SK-N-SH treated with all-trans-retinoic acid at 6 μM for 48 hours (cell line): ENCODE measurements at regions not wholly inside any gene's neighbourhood (a gene's known extent, or its start where the extent isn't known, plus 50 kb on each side); places are given as distances from the start of the nearest gene placed in this dataset.
"Not testable (repeated sequence)": the region's sequence is repeated elsewhere in the genome, so short reads cannot be mapped to it uniquely, and the experiment has no call there.

Source experiments
- ARNTL ChIP-seq: fragments of 450-650 bp; formaldehyde crosslinking; IDR thresholded peaks from 2 replicates; pipeline ENCODE4 v1.5.0; 2020; ENCODE audit warnings: low read depth, mild to moderate bottlenecking, moderate library complexity, borderline replicate concordance
- BACH2 ChIP-seq: fragments of 250-450 bp; sonication (Bioruptor Pico); IDR thresholded peaks from 2 replicates; pipeline ENCODE4 v1.9.0; 2021; ENCODE audit warnings: mild to moderate bottlenecking, borderline replicate concordance
- GLIS3 ChIP-seq: fragments of 250-450 bp; sonication (Bioruptor Pico); IDR thresholded peaks from 2 replicates; pipeline ENCODE4 v1.5.0; 2020; ENCODE audit warnings: mild to moderate bottlenecking, moderate library complexity
- ISL1 ChIP-seq: fragments of 250-450 bp; sonication (Bioruptor Pico); IDR thresholded peaks from 2 replicates; pipeline ENCODE4 v2.1.2; 2022; ENCODE audit warnings: mild to moderate bottlenecking, moderate library complexity
- OSR1 ChIP-seq: fragments of 250-450 bp; sonication (Bioruptor Pico); IDR thresholded peaks from 2 replicates; pipeline ENCODE4 v1.8.0; 2022; ENCODE audit warnings: moderate library complexity, mild to moderate bottlenecking, inconsistent platforms
- PATZ1 ChIP-seq: fragments of 250-450 bp; sonication (Bioruptor Pico); IDR thresholded peaks from 2 replicates; pipeline ENCODE4 v1.8.0; 2020; ENCODE audit warnings: mild to moderate bottlenecking, moderate library complexity, borderline replicate concordance
- SNAI2 ChIP-seq: fragments of 250-450 bp; sonication (Bioruptor Pico); IDR thresholded peaks from 2 replicates; pipeline ENCODE4 v1.5.0; 2020; ENCODE audit warnings: mild to moderate bottlenecking, moderate library complexity
- TOX ChIP-seq: fragments of 250-450 bp; sonication (Bioruptor Pico); IDR thresholded peaks from 2 replicates; pipeline ENCODE4 v1.8.0; 2021; ENCODE audit warnings: mild to moderate bottlenecking, moderate library complexity, borderline replicate concordance
- ZFP30 ChIP-seq: fragments of 450-650 bp; formaldehyde crosslinking; IDR thresholded peaks from 2 replicates; pipeline ENCODE4 v1.5.0; 2022; ENCODE audit warnings: mild to moderate bottlenecking, moderate library complexity
- ZNF70 ChIP-seq: fragments of 450-650 bp; formaldehyde crosslinking; IDR thresholded peaks from 2 replicates; pipeline ENCODE4 v1.5.0; 2020; ENCODE audit warnings: mild to moderate bottlenecking, moderate library complexity
- TF ChIP-seq, protein P1 (sequence below): fragments of 250-450 bp; sonication (Bioruptor Pico); IDR thresholded peaks from 2 replicates; pipeline ENCODE4 v1.8.0; 2021; ENCODE audit warnings: low read depth, mild to moderate bottlenecking, moderate library complexity, borderline replicate concordance
- TF ChIP-seq, protein P2 (sequence below): fragments of 250-450 bp; sonication (Bioruptor Pico); IDR thresholded peaks from 2 replicates; pipeline ENCODE4 v1.5.0; 2020; ENCODE audit warnings: mild to moderate bottlenecking, moderate library complexity
- TF ChIP-seq, protein P3 (sequence below): fragments of 250-450 bp; sonication (Bioruptor Pico); IDR thresholded peaks from 2 replicates; pipeline ENCODE4 v1.5.1; 2021; ENCODE audit warnings: mild to moderate bottlenecking, moderate library complexity

- TF ChIP-seq ZFP30 (CRISPR knock-in tag); PATZ1 (CRISPR knock-in tag); OSR1; SNAI2 (CRISPR knock-in tag); ARNTL; TOX (CRISPR knock-in tag); ISL1 (CRISPR knock-in tag); GLIS3 (CRISPR knock-in tag); BACH2 (CRISPR knock-in tag); ZNF70 (CRISPR knock-in tag): not testable (repeated sequence)
- TF ChIP-seq, protein P1, sequence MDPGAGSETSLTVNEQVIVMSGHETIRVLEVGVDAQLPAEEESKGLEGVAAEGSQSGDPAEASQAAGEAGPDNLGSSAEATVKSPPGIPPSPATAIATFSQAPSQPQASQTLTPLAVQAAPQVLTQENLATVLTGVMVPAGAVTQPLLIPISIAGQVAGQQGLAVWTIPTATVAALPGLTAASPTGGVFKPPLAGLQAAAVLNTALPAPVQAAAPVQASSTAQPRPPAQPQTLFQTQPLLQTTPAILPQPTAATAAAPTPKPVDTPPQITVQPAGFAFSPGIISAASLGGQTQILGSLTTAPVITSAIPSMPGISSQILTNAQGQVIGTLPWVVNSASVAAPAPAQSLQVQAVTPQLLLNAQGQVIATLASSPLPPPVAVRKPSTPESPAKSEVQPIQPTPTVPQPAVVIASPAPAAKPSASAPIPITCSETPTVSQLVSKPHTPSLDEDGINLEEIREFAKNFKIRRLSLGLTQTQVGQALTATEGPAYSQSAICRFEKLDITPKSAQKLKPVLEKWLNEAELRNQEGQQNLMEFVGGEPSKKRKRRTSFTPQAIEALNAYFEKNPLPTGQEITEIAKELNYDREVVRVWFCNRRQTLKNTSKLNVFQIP = not testable (repeated sequence)
- TF ChIP-seq, protein P2, sequence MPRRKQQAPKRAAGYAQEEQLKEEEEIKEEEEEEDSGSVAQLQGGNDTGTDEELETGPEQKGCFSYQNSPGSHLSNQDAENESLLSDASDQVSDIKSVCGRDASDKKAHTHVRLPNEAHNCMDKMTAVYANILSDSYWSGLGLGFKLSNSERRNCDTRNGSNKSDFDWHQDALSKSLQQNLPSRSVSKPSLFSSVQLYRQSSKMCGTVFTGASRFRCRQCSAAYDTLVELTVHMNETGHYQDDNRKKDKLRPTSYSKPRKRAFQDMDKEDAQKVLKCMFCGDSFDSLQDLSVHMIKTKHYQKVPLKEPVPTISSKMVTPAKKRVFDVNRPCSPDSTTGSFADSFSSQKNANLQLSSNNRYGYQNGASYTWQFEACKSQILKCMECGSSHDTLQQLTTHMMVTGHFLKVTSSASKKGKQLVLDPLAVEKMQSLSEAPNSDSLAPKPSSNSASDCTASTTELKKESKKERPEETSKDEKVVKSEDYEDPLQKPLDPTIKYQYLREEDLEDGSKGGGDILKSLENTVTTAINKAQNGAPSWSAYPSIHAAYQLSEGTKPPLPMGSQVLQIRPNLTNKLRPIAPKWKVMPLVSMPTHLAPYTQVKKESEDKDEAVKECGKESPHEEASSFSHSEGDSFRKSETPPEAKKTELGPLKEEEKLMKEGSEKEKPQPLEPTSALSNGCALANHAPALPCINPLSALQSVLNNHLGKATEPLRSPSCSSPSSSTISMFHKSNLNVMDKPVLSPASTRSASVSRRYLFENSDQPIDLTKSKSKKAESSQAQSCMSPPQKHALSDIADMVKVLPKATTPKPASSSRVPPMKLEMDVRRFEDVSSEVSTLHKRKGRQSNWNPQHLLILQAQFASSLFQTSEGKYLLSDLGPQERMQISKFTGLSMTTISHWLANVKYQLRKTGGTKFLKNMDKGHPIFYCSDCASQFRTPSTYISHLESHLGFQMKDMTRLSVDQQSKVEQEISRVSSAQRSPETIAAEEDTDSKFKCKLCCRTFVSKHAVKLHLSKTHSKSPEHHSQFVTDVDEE (CRISPR knock-in tag) = not testable (repeated sequence)
- TF ChIP-seq, protein P3, sequence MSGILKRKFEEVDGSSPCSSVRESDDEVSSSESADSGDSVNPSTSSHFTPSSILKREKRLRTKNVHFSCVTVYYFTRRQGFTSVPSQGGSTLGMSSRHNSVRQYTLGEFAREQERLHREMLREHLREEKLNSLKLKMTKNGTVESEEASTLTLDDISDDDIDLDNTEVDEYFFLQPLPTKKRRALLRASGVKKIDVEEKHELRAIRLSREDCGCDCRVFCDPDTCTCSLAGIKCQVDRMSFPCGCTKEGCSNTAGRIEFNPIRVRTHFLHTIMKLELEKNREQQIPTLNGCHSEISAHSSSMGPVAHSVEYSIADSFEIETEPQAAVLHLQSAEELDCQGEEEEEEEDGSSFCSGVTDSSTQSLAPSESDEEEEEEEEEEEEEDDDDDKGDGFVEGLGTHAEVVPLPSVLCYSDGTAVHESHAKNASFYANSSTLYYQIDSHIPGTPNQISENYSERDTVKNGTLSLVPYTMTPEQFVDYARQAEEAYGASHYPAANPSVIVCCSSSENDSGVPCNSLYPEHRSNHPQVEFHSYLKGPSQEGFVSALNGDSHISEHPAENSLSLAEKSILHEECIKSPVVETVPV = not testable (repeated sequence)
Measured at GRCh38 chr2:200113016-200113799, 157.8 kb downstream of the MAIP1 start.
